ENCODE measurements at regions not wholly inside any gene's neighbourhood (a gene's known extent, or its start where the extent isn't known, plus 50 kb on each side); places are given as distances from the start of the nearest gene placed in this dataset.
"Not testable (repeated sequence)": the region's sequence is repeated elsewhere in the genome, so short reads cannot be mapped to it uniquely, and the experiment has no call there.

- no peak overlapping the region for H3K9ac ChIP-seq (ENCODE audit: low read depth in 1 of 2, low read length in 2 of 2)
- H3K36me3 ChIP-seq (ENCODE audit: control insufficient read depth in 2 of 2, insufficient read depth in 2 of 2, low read length in 2 of 2), result no peaks in the 10 kb centered on the region
- no peak overlapping the region for H3K4me3 ChIP-seq (ENCODE audit: low read length in 2 of 2)
- no peak overlapping the region for H3K27ac ChIP-seq (ENCODE audit: low read depth in 2 of 2, low read length in 2 of 2)
- H3K27me3 ChIP-seq (ENCODE audit: control insufficient read depth in 2 of 2, insufficient read depth in 2 of 2, low read length in 2 of 2), result no peaks in the 10 kb centered on the region
- H3K9me3 ChIP-seq (ENCODE audit: control insufficient read depth in 2 of 2, low read length in 2 of 2), result no peaks in the 10 kb centered on the region
- H3K4me1 ChIP-seq (ENCODE audit: control insufficient read depth in 2 of 2, insufficient read depth in 2 of 2, low read length in 2 of 2), result no peaks in the 10 kb centered on the region
Measured at GRCh38 chr18:34942276-34942675, 98.9 kb upstream of the MAPRE2 start.

GRCh38 chr18:34942975-34943374, 98.2 kb upstream of the MAPRE2 start:
- Histone ChIP-seq H3K9ac (ENCODE audit: low read depth in 1 of 2, low read length in 2 of 2) (no peak overlapping the region), H3K36me3 (ENCODE audit: control insufficient read depth in 2 of 2, insufficient read depth in 2 of 2, low read length in 2 of 2) (no peaks in the 10 kb centered on the region), H3K4me1 (ENCODE audit: control insufficient read depth in 2 of 2, insufficient read depth in 2 of 2, low read length in 2 of 2) (no peaks in the 10 kb centered on the region), H3K27ac (ENCODE audit: low read depth in 2 of 2, low read length in 2 of 2) (no peak overlapping the region), H3K4me3 (ENCODE audit: low read length in 2 of 2) (no peak overlapping the region), H3K9me3 (ENCODE audit: control insufficient read depth in 2 of 2, low read length in 2 of 2) (no peaks in the 10 kb centered on the region), H3K27me3 (ENCODE audit: control insufficient read depth in 2 of 2, insufficient read depth in 2 of 2, low read length in 2 of 2) (no peaks in the 10 kb centered on the region)

GRCh38 chr18:34943587-34943986, 97.6 kb upstream of the MAPRE2 start:
- H3K9ac ChIP-seq (ENCODE audit: low read depth in 1 of 2, low read length in 2 of 2), result no peak overlapping the region
- no peaks in the 10 kb centered on the region for H3K36me3 ChIP-seq (ENCODE audit: control insufficient read depth in 2 of 2, insufficient read depth in 2 of 2, low read length in 2 of 2)
- H3K4me1 ChIP-seq (ENCODE audit: control insufficient read depth in 2 of 2, insufficient read depth in 2 of 2, low read length in 2 of 2), result no peaks in the 10 kb centered on the region
- H3K27ac ChIP-seq (ENCODE audit: low read depth in 2 of 2, low read length in 2 of 2), result no peak overlapping the region
- H3K27me3 ChIP-seq (ENCODE audit: control insufficient read depth in 2 of 2, insufficient read depth in 2 of 2, low read length in 2 of 2), result no peaks in the 10 kb centered on the region
- H3K9me3 ChIP-seq (ENCODE audit: control insufficient read depth in 2 of 2, low read length in 2 of 2), result no peaks in the 10 kb centered on the region
- H3K4me3 ChIP-seq (ENCODE audit: low read length in 2 of 2), result no peak overlapping the region

- Histone ChIP-seq H3K27ac (ENCODE audit: low read depth in 2 of 2, low read length in 2 of 2) (no peak overlapping the region), H3K36me3 (ENCODE audit: control insufficient read depth in 2 of 2, insufficient read depth in 2 of 2, low read length in 2 of 2) (no peaks in the 10 kb centered on the region), H3K4me3 (ENCODE audit: low read length in 2 of 2) (no peak overlapping the region), H3K9me3 (ENCODE audit: control insufficient read depth in 2 of 2, low read length in 2 of 2) (no peaks in the 10 kb centered on the region), H3K27me3 (ENCODE audit: control insufficient read depth in 2 of 2, insufficient read depth in 2 of 2, low read length in 2 of 2) (no peaks in the 10 kb centered on the region), H3K4me1 (ENCODE audit: control insufficient read depth in 2 of 2, insufficient read depth in 2 of 2, low read length in 2 of 2) (peaks cover 0 to 8% of the 10 kb centered on the region in 2 donors), H3K9ac (ENCODE audit: low read depth in 1 of 2, low read length in 2 of 2) (no peak overlapping the region)
Measured at GRCh38 chr18:34947711-34948125, 93.5 kb upstream of the MAPRE2 start.

- no peak overlapping the region for H3K9ac ChIP-seq (ENCODE audit: low read depth in 1 of 2, low read length in 2 of 2)
Measured at GRCh38 chr18:34951625-34952379, 89.4 kb upstream of the MAPRE2 start.

GRCh38 chr18:34953212-34953611, 88.0 kb upstream of the MAPRE2 start:
- Histone ChIP-seq H3K36me3 (ENCODE audit: control insufficient read depth in 2 of 2, insufficient read depth in 2 of 2, low read length in 2 of 2) (no peaks in the 10 kb centered on the region), H3K27me3 (ENCODE audit: control insufficient read depth in 2 of 2, insufficient read depth in 2 of 2, low read length in 2 of 2) (no peaks in the 10 kb centered on the region), H3K9ac (ENCODE audit: low read depth in 1 of 2, low read length in 2 of 2) (no peak overlapping the region), H3K9me3 (ENCODE audit: control insufficient read depth in 2 of 2, low read length in 2 of 2) (no peaks in the 10 kb centered on the region), H3K4me1 (ENCODE audit: control insufficient read depth in 2 of 2, insufficient read depth in 2 of 2, low read length in 2 of 2) (peaks cover 4 to 8% of the 10 kb centered on the region in 2 donors), H3K4me3 (ENCODE audit: low read length in 2 of 2) (no peak overlapping the region), H3K27ac (ENCODE audit: low read depth in 2 of 2, low read length in 2 of 2) (no peak overlapping the region)

More at GRCh38 chr18:34951625-34952379, 89.4 kb upstream of the MAPRE2 start:
- peaks cover 4 to 8% of the 10 kb centered on the region in 2 donors for H3K4me1 ChIP-seq (ENCODE audit: control insufficient read depth in 2 of 2, insufficient read depth in 2 of 2, low read length in 2 of 2)
- H3K9me3 ChIP-seq (ENCODE audit: control insufficient read depth in 2 of 2, low read length in 2 of 2), result no peaks in the 10 kb centered on the region
- no peaks in the 10 kb centered on the region for H3K27me3 ChIP-seq (ENCODE audit: control insufficient read depth in 2 of 2, insufficient read depth in 2 of 2, low read length in 2 of 2)
- H3K27ac ChIP-seq (ENCODE audit: low read depth in 2 of 2, low read length in 2 of 2), result peak overlapping the region; percentile 20 to 46
- H3K4me3 ChIP-seq (ENCODE audit: low read length in 2 of 2), result no peak overlapping the region
- no peaks in the 10 kb centered on the region for H3K36me3 ChIP-seq (ENCODE audit: control insufficient read depth in 2 of 2, insufficient read depth in 2 of 2, low read length in 2 of 2)

GRCh38 chr18:34955494-34955893, 85.7 kb upstream of the MAPRE2 start:
- H3K4me3 ChIP-seq (ENCODE audit: low read length in 2 of 2); H3K4me1 ChIP-seq (ENCODE audit: control insufficient read depth in 2 of 2, insufficient read depth in 2 of 2, low read length in 2 of 2); H3K27ac ChIP-seq (ENCODE audit: low read depth in 2 of 2, low read length in 2 of 2); H3K9ac ChIP-seq (ENCODE audit: low read depth in 1 of 2, low read length in 2 of 2); H3K9me3 ChIP-seq (ENCODE audit: control insufficient read depth in 2 of 2, low read length in 2 of 2); H3K27me3 ChIP-seq (ENCODE audit: control insufficient read depth in 2 of 2, insufficient read depth in 2 of 2, low read length in 2 of 2); H3K36me3 ChIP-seq (ENCODE audit: control insufficient read depth in 2 of 2, insufficient read depth in 2 of 2, low read length in 2 of 2): not testable (repeated sequence)

GRCh38 chr18:34956663-34957062, 84.5 kb upstream of the MAPRE2 start:
- Histone ChIP-seq H3K4me3 (ENCODE audit: low read length in 2 of 2) (no peak overlapping the region), H3K27ac (ENCODE audit: low read depth in 2 of 2, low read length in 2 of 2) (no peak overlapping the region), H3K9me3 (ENCODE audit: control insufficient read depth in 2 of 2, low read length in 2 of 2) (no peaks in the 10 kb centered on the region), H3K27me3 (ENCODE audit: control insufficient read depth in 2 of 2, insufficient read depth in 2 of 2, low read length in 2 of 2) (no peaks in the 10 kb centered on the region), H3K36me3 (ENCODE audit: control insufficient read depth in 2 of 2, insufficient read depth in 2 of 2, low read length in 2 of 2) (no peaks in the 10 kb centered on the region), H3K9ac (ENCODE audit: low read depth in 1 of 2, low read length in 2 of 2) (no peak overlapping the region), H3K4me1 (ENCODE audit: control insufficient read depth in 2 of 2, insufficient read depth in 2 of 2, low read length in 2 of 2) (peaks cover 2 to 4% of the 10 kb centered on the region in 2 donors)

GRCh38 chr18:34957119-34957863, 83.9 kb upstream of the MAPRE2 start:
- no peak overlapping the region for H3K4me3 ChIP-seq (ENCODE audit: low read length in 2 of 2)
- H3K4me1 ChIP-seq (ENCODE audit: control insufficient read depth in 2 of 2, insufficient read depth in 2 of 2, low read length in 2 of 2), result peaks cover 0 to 4% of the 10 kb centered on the region in 2 donors
- no peaks in the 10 kb centered on the region for H3K9me3 ChIP-seq (ENCODE audit: control insufficient read depth in 2 of 2, low read length in 2 of 2)
- no peak overlapping the region for H3K27ac ChIP-seq (ENCODE audit: low read depth in 2 of 2, low read length in 2 of 2)
- no peak overlapping the region for H3K9ac ChIP-seq (ENCODE audit: low read depth in 1 of 2, low read length in 2 of 2)
- H3K27me3 ChIP-seq (ENCODE audit: control insufficient read depth in 2 of 2, insufficient read depth in 2 of 2, low read length in 2 of 2), result no peaks in the 10 kb centered on the region
- H3K36me3 ChIP-seq (ENCODE audit: control insufficient read depth in 2 of 2, insufficient read depth in 2 of 2, low read length in 2 of 2), result no peaks in the 10 kb centered on the region

- H3K27me3 ChIP-seq (ENCODE audit: control insufficient read depth in 2 of 2, insufficient read depth in 2 of 2, low read length in 2 of 2), result no peaks in the 10 kb centered on the region
- no peak overlapping the region for H3K4me3 ChIP-seq (ENCODE audit: low read length in 2 of 2)
- H3K36me3 ChIP-seq (ENCODE audit: control insufficient read depth in 2 of 2, insufficient read depth in 2 of 2, low read length in 2 of 2), result no peaks in the 10 kb centered on the region
- no peak overlapping the region for H3K27ac ChIP-seq (ENCODE audit: low read depth in 2 of 2, low read length in 2 of 2)
- H3K9ac ChIP-seq (ENCODE audit: low read depth in 1 of 2, low read length in 2 of 2), result no peak overlapping the region
- no peaks in the 10 kb centered on the region for H3K9me3 ChIP-seq (ENCODE audit: control insufficient read depth in 2 of 2, low read length in 2 of 2)
- H3K4me1 ChIP-seq (ENCODE audit: control insufficient read depth in 2 of 2, insufficient read depth in 2 of 2, low read length in 2 of 2), result peaks cover 0 to 4% of the 10 kb centered on the region in 2 donors
Measured at GRCh38 chr18:34957864-34958259, 83.4 kb upstream of the MAPRE2 start.
